ENCODE measurements at regions not wholly inside any gene's neighbourhood (a gene's known extent, or its start where the extent isn't known, plus 50 kb on each side); places are given as distances from the start of the nearest gene placed in this dataset.

DNA sequence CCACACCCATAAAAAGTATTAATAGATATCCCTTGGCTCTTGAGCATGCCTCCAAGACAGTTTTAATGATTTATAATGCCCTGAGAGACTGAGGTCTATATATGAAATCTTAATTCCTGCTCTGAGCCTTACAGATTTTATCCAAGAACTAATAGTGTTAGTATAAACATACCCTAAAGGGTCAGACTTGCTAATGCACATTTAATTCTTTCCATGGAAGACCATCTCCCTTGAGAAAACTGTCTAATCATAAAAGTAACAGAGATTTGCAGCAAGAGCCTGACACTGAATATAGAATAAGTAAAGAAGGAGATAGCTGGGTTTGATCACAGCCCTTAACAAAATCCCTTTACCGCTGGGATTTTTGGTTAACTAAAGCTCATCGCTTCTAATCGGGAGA is 650.8 kb upstream of the KLF12 start:
- TF ChIP-seq BRCA1 (IDR thresholded peaks at IDR 0.05; ENCODE audit: low read depth, low read length) (no peak), SUZ12 (IDR thresholded peaks at IDR 0.05; ENCODE audit: low read length) (no peak), TBP (IDR thresholded peaks at IDR 0.05; ENCODE audit: low read depth, low read length) (no peak)
